Activated naive CD8-positive, alpha-beta T cell treated with anti-CD3 and anti-CD28 coated beads for 36 hours (primary cell): ENCODE measurements at regions not wholly inside any gene's neighbourhood (a gene's known extent, or its start where the extent isn't known, plus 50 kb on each side); places are given as distances from the start of the nearest gene placed in this dataset.
"Not testable (repeated sequence)": the region's sequence is repeated elsewhere in the genome, so short reads cannot be mapped to it uniquely, and the experiment has no call there.

Source experiments
- DNase-seq: peaks from one replicate; pipeline ENCODE4 v3.0.0; 2021
- H3K27ac Mint-ChIP-seq: one replicate; pipeline ENCODE4 v1.8.0; 2022; ENCODE audit warnings: mild to moderate bottlenecking, moderate library complexity, mixed read lengths
- H3K27me3 Mint-ChIP-seq: one replicate; pipeline ENCODE4 v1.8.0; 2022; ENCODE audit warnings: mild to moderate bottlenecking, mixed read lengths
- H3K36me3 Mint-ChIP-seq: one replicate; pipeline ENCODE4 v1.8.0; 2021; ENCODE audit warnings: mild to moderate bottlenecking, mixed read lengths
- H3K4me1 Mint-ChIP-seq: one replicate; pipeline ENCODE4 v1.8.0; 2021; ENCODE audit warnings: mixed read lengths
- H3K4me3 Mint-ChIP-seq: one replicate; pipeline ENCODE4 v1.8.0; 2022; ENCODE audit warnings: mild to moderate bottlenecking, moderate library complexity, mixed read lengths
- H3K9me3 Mint-ChIP-seq: one replicate; pipeline ENCODE4 v1.8.0; 2022; ENCODE audit warnings: mixed read lengths

DNA sequence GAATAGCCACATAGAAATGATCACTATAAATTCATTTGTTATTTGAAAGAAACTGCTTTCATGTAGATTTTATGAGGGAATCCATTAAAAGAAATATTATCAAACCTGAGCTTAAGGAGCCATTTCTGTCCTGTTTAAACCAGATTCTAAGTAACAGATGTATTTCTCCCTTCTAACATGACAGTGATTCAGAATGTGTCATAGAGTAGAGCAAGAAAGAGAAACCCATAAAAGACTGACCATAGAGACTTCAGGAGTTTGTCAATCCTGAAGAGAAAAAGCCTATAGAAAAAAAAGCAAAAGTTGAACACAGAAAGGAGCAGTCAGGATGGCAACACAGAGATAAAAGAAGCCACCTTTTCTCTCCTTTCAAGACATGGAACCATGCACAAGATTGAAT, 390.6 kb downstream of the PRIM2 start:
- not testable (repeated sequence) for H3K36me3 Mint-ChIP-seq, H3K9me3 Mint-ChIP-seq, H3K27me3 Mint-ChIP-seq, H3K27ac Mint-ChIP-seq, H3K4me3 Mint-ChIP-seq, DNase-seq, H3K4me1 Mint-ChIP-seq

DNA sequence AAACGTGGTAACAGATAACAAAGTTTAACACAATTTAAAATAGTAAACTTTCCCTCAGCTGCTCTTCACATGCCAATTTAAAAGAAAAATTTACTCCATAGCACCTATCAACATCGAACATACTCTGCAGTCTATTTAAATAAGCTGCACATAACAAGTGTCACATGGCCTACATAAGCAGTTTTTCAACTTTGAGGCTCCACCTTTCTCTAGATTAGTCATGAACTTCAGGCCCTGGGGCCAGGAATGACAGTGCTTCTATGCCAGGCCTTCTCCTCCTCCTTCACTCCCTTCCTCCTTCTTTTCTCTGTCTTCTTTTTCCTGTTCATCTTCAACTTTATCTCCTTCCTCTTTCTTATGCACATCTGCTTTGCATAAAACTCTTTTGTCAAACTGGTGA, 405.1 kb downstream of the PRIM2 start:
- H3K27me3 Mint-ChIP-seq, H3K36me3 Mint-ChIP-seq, H3K4me3 Mint-ChIP-seq, H3K4me1 Mint-ChIP-seq, H3K27ac Mint-ChIP-seq, DNase-seq, H3K9me3 Mint-ChIP-seq: not testable (repeated sequence)

GRCh38 chr6:57723815-57724401, 406.5 kb downstream of the PRIM2 start:
- H3K4me3 Mint-ChIP-seq, H3K27ac Mint-ChIP-seq: not testable (repeated sequence)

GRCh38 chr6:57729407-57729806, 412.0 kb downstream of the PRIM2 start:
- H3K9me3 Mint-ChIP-seq, H3K27me3 Mint-ChIP-seq, H3K4me1 Mint-ChIP-seq, DNase-seq, H3K36me3 Mint-ChIP-seq, H3K27ac Mint-ChIP-seq, H3K4me3 Mint-ChIP-seq: not testable (repeated sequence)

More at GRCh38 chr6:57723815-57724401, 406.5 kb downstream of the PRIM2 start:
- H3K4me1 Mint-ChIP-seq, H3K36me3 Mint-ChIP-seq, DNase-seq, H3K9me3 Mint-ChIP-seq, H3K27me3 Mint-ChIP-seq: not testable (repeated sequence)

GRCh38 chr6:57730726-57731125, 413.3 kb downstream of the PRIM2 start:
- not testable (repeated sequence) for H3K27ac Mint-ChIP-seq

GRCh38 chr6:57747716-57748115, 430.3 kb downstream of the PRIM2 start:
- not testable (repeated sequence) for H3K27ac Mint-ChIP-seq, H3K27me3 Mint-ChIP-seq, H3K4me1 Mint-ChIP-seq, H3K36me3 Mint-ChIP-seq, DNase-seq, H3K9me3 Mint-ChIP-seq, H3K4me3 Mint-ChIP-seq

More at GRCh38 chr6:57730726-57731125, 413.3 kb downstream of the PRIM2 start:
- H3K4me3 Mint-ChIP-seq, DNase-seq, H3K9me3 Mint-ChIP-seq, H3K27me3 Mint-ChIP-seq, H3K36me3 Mint-ChIP-seq, H3K4me1 Mint-ChIP-seq: not testable (repeated sequence)

DNA sequence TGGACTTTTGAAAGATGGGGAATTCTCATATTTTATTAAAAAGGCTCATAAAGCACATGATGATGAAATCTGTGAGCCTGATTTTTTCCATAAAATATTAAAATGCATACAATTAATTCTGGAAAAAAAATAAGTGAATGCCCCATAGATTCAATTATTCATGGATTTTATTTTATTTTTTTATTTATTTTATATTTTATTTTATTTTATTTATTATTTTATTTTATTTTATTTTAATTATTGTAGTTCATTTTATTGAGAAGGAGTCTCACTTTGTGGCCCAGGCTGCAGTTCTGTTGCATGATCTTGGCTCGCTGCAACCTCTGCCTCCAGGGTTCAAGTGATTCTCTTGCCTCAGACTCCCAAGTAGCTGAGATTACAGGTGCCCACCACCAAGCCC, 442.4 kb downstream of the PRIM2 start:
- not testable (repeated sequence) for H3K27ac Mint-ChIP-seq, H3K27me3 Mint-ChIP-seq, H3K9me3 Mint-ChIP-seq, H3K36me3 Mint-ChIP-seq, H3K4me1 Mint-ChIP-seq, H3K4me3 Mint-ChIP-seq, DNase-seq

GRCh38 chr6:57792720-57793397, 475.4 kb downstream of the PRIM2 start:
- not testable (repeated sequence) for H3K27ac Mint-ChIP-seq

DNA sequence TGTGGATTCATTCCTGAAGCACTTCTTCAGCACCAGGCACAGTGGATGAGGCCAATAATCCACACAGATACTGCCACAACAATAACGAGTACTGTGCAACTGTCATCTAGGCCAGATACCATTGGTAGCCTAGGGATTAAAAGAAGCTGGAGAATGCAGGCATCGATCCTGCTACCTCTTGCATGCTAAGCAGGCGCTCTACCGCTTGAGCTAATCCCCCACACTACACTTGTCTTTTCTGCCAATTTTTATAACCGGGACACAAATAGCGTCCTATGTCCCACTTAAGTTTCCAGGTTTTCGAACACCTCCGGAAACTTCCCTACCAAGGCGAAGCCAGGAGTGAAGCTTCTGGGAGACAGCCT, 475.9 kb downstream of the PRIM2 start:
- not testable (repeated sequence) for H3K9me3 Mint-ChIP-seq, DNase-seq, H3K4me1 Mint-ChIP-seq, H3K27ac Mint-ChIP-seq, H3K36me3 Mint-ChIP-seq, H3K4me3 Mint-ChIP-seq
- H3K27me3 Mint-ChIP-seq: peaks cover 41% of the 10 kb centered on the region

More at GRCh38 chr6:57792720-57793397, 475.4 kb downstream of the PRIM2 start:
- H3K36me3 Mint-ChIP-seq, H3K9me3 Mint-ChIP-seq, H3K4me1 Mint-ChIP-seq: not testable (repeated sequence)
- DNase-seq: peak; percentile 6
- H3K4me3 Mint-ChIP-seq: peak overlapping the region; percentile 14
- peaks cover 41% of the 10 kb centered on the region for H3K27me3 Mint-ChIP-seq

GRCh38 chr6:57799703-57800479, 482.5 kb downstream of the PRIM2 start:
- DNase-seq, H3K36me3 Mint-ChIP-seq, H3K4me1 Mint-ChIP-seq, H3K9me3 Mint-ChIP-seq, H3K27me3 Mint-ChIP-seq, H3K4me3 Mint-ChIP-seq, H3K27ac Mint-ChIP-seq: not testable (repeated sequence)

- not testable (repeated sequence) for DNase-seq, H3K36me3 Mint-ChIP-seq, H3K4me1 Mint-ChIP-seq, H3K4me3 Mint-ChIP-seq, H3K27me3 Mint-ChIP-seq, H3K9me3 Mint-ChIP-seq, H3K27ac Mint-ChIP-seq
Observed at GRCh38 chr6:57808581-57808980, 491.2 kb downstream of the PRIM2 start.

DNA sequence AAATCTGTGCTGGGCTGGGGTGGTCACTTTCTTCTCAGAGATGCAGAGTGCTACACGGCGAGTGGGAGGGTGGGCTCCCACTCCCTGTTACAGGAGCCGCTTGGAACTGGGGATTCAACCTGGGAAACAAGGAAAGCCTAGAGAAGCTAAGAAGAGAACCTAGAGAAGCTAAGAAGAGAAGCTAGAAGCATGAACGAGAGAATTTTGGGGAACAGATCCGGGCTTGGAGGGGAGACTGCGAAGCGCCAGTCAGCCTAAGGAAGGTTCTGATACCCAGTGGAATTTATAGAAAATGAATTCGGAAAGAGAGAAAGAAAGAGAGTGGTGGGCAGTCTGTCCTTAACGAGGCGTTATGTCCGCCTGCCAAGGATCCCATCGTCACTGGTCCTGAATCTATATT, 492.0 kb downstream of the PRIM2 start:
- not testable (repeated sequence) for H3K27me3 Mint-ChIP-seq, H3K9me3 Mint-ChIP-seq, DNase-seq, H3K27ac Mint-ChIP-seq, H3K36me3 Mint-ChIP-seq, H3K4me3 Mint-ChIP-seq, H3K4me1 Mint-ChIP-seq

DNA sequence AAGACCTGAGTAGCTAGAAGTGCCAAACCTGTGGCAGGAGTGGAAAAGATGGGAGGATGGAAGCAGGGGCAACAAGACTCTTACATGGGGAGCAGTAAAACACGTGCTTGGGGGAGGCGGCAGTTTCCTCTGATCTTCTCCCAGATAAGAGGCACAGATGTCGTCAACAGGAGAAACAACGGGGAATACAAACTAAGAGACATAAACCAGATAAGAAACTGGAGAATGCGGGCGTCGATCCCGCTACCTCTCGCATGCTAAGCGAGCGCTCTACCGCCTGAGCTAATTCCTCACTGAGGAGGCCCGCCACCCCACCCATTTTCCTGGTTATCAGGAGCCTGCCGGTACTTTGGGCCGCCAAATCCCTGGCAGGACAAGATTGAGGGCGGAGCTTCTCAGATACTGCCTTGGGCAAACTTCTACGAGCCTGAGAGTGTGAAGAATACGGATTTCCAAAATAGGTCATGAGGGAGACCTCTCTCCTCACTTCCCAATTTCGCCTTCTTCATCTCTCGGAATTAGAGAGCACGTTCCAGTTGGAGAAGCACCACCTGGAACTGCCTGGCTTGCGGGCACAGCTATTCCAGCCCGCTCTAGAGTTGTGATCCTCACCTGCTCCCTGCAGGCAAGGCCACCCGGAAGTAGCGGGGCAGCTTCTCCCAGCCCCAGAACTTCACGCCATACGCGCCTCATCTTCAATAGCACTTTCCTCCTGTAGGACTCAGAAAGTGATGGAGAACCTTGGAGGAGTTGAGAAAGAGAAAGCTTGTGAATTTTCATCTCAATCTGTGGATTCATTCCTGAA, 496.0 kb downstream of the PRIM2 start:
- H3K36me3 Mint-ChIP-seq, H3K27me3 Mint-ChIP-seq, H3K4me1 Mint-ChIP-seq, H3K27ac Mint-ChIP-seq, H3K9me3 Mint-ChIP-seq, H3K4me3 Mint-ChIP-seq, DNase-seq: not testable (repeated sequence)

- not testable (repeated sequence) for H3K36me3 Mint-ChIP-seq, H3K4me1 Mint-ChIP-seq, H3K9me3 Mint-ChIP-seq, H3K27me3 Mint-ChIP-seq, H3K27ac Mint-ChIP-seq, H3K4me3 Mint-ChIP-seq, DNase-seq
Observed at GRCh38 chr6:57815826-57816225, 498.4 kb downstream of the PRIM2 start.

DNA sequence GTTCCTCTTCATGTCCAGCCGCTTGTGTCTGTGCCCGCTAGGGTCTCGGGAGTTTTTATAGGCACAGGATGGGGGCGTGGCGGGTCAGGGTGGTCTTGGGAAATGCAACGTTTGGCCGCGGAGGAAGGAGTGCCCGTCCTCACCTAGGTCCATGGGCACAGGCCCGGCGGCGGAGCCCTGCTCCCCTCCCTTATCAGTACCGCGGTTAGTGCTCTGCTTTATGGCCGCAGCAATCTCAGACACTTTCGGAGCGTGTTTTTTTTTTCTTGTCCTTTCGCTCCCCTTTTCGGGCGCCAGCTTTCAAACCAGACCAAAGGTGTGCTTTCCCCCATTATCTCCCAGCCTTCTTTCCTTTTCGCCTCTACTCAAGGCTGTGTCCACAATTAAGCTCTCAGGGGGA, 503.9 kb downstream of the PRIM2 start:
- H3K36me3 Mint-ChIP-seq, DNase-seq, H3K9me3 Mint-ChIP-seq, H3K4me1 Mint-ChIP-seq, H3K4me3 Mint-ChIP-seq, H3K27ac Mint-ChIP-seq: not testable (repeated sequence)
- peaks cover 39% of the 10 kb centered on the region for H3K27me3 Mint-ChIP-seq
